Fibroblast of lung (primary cell): ENCODE measurements at regions not wholly inside any gene's neighbourhood (a gene's known extent, or its start where the extent isn't known, plus 50 kb on each side); places are given as distances from the start of the nearest gene placed in this dataset.

Experiments
- DNase-seq, 2 donors: peaks; one replicate each; pipeline versions ENCODE4 v3.0.0 to v3.0.0-alpha.2; 2010; ENCODE audit warnings: low read depth in 2 of 2
- H2AFZ ChIP-seq: 2 replicates; pipeline ENCODE4 v1.5.1; 2012; ENCODE audit warnings: low read length, control low read depth, inconsistent platforms
- H3K27ac ChIP-seq: 2 replicates; pipeline ENCODE4 v1.5.1; 2011; ENCODE audit warnings: low read length, control low read depth; ENCODE audit not compliant: insufficient read depth
- H3K27me3 ChIP-seq: 2 replicates; pipeline ENCODE4 v1.5.1; 2011; ENCODE audit warnings: mild to moderate bottlenecking, low read length; ENCODE audit not compliant: control insufficient read depth, insufficient read depth
- H3K36me3 ChIP-seq: 2 replicates; pipeline ENCODE4 v1.5.1; 2011; ENCODE audit warnings: low read length; ENCODE audit not compliant: control insufficient read depth, insufficient read depth
- H3K4me1 ChIP-seq: 2 replicates; pipeline ENCODE4 v1.5.1; 2011; ENCODE audit warnings: low read length; ENCODE audit not compliant: control insufficient read depth, insufficient read depth; ENCODE audit errors: extremely low read depth
- H3K4me2 ChIP-seq: 2 replicates; pipeline ENCODE4 v1.5.1; 2011; ENCODE audit warnings: low read length, control low read depth; ENCODE audit not compliant: insufficient read depth; ENCODE audit errors: extremely low read depth
- H3K4me3 ChIP-seq, 4 experiments: fragments of 200-600 bp in 1 of 4; sonication (generic) in 1 of 4; replicated peaks in 1 of 4; 2 replicates each; pipeline ENCODE4 v1.5.1; 2011 to 2016; ENCODE audit warnings: low read length in 4 of 4, low read depth in 3 of 4, mild to moderate bottlenecking in 3 of 4, control low read depth in 2 of 4, inconsistent platforms in 1 of 4, mixed read lengths in 1 of 4; ENCODE audit not compliant: insufficient read depth in 1 of 4; ENCODE audit errors: control extremely low read depth in 1 of 4
- H3K79me2 ChIP-seq: 2 replicates; pipeline ENCODE4 v1.5.1; 2012; ENCODE audit warnings: mild to moderate bottlenecking, low read length, inconsistent platforms; ENCODE audit not compliant: control insufficient read depth, insufficient read depth
- H3K9ac ChIP-seq: 2 replicates; pipeline ENCODE4 v1.5.1; 2011; ENCODE audit warnings: mild to moderate bottlenecking, low read length, control low read depth; ENCODE audit not compliant: insufficient read depth
- H3K9me3 ChIP-seq: 2 replicates; pipeline ENCODE4 v1.5.1; 2012; ENCODE audit warnings: low read depth, low read length; ENCODE audit not compliant: control insufficient read depth, insufficient read depth
- H4K20me1 ChIP-seq: 2 replicates; pipeline ENCODE4 v1.5.1; 2011; ENCODE audit warnings: low read length; ENCODE audit not compliant: control insufficient read depth, insufficient read depth; ENCODE audit errors: extremely low read depth
- CTCF ChIP-seq, 2 donors: IDR thresholded peaks in 1 of 2; conservative IDR thresholded peaks in 1 of 2; 1 replicate in 1 of 2; 2 replicates in 1 of 2; pipeline ENCODE4 v1.5.1; 2011 to 2012; ENCODE audit warnings: low read length in 2 of 2, control low read depth in 1 of 2, inconsistent platforms in 1 of 2, low read depth in 1 of 2, mild to moderate bottlenecking in 1 of 2
- EZH2 ChIP-seq: IDR thresholded peaks from 2 replicates; pipeline ENCODE4 v1.5.1; 2012; ENCODE audit warnings: low read length, control low read depth, mild to moderate bottlenecking; ENCODE audit errors: missing control alignments

GRCh38 chr5:135158314-135158697 lies 124.3 kb upstream of the PITX1 start:
- TF ChIP-seq CTCF (conservative IDR thresholded peaks at IDR 0.05 in 1 of 2, IDR thresholded peaks at IDR 0.05 in 1 of 2; ENCODE audit: low read depth in 1 of 2, low read length in 2 of 2): no peak
- no peak for TF ChIP-seq EZH2
- no peaks in the 10 kb centered on the region for H3K4me1 ChIP-seq
- no peak overlapping the region for H3K27ac ChIP-seq
- no peak overlapping the region for H3K9ac ChIP-seq
- H3K79me2 ChIP-seq: no peaks in the 10 kb centered on the region
- H4K20me1 ChIP-seq: no peaks in the 10 kb centered on the region
- no peaks in the 10 kb centered on the region for H3K36me3 ChIP-seq
- no peak overlapping the region for H3K4me3 ChIP-seq
- no peaks in the 10 kb centered on the region for H3K9me3 ChIP-seq
- DNase-seq: no peak
- no peak overlapping the region for H2AFZ ChIP-seq
- no peak overlapping the region for H3K4me2 ChIP-seq
- peaks cover 12% of the 10 kb centered on the region for H3K27me3 ChIP-seq

- Histone ChIP-seq H3K9me3 (no peaks in the 10 kb centered on the region), H3K27ac (no peak overlapping the region), H3K4me1 (no peaks in the 10 kb centered on the region), H3K27me3 (peaks cover 12% of the 10 kb centered on the region), H4K20me1 (no peaks in the 10 kb centered on the region), H3K79me2 (no peaks in the 10 kb centered on the region), H3K4me3 (no peak overlapping the region), H3K9ac (no peak overlapping the region), H3K36me3 (no peaks in the 10 kb centered on the region), H2AFZ (no peak overlapping the region), H3K4me2 (no peak overlapping the region)
- DNase-seq: no peak
- TF ChIP-seq EZH2 (no peak), CTCF (conservative IDR thresholded peaks at IDR 0.05 in 1 of 2, IDR thresholded peaks at IDR 0.05 in 1 of 2; ENCODE audit: low read depth in 1 of 2, low read length in 2 of 2) (no peak)
Observed at GRCh38 chr5:135157421-135158313, 123.6 kb upstream of the PITX1 start.

- no peak overlapping the region for H3K27ac ChIP-seq
- no peak overlapping the region for H3K4me2 ChIP-seq
- TF ChIP-seq EZH2 (no peak), CTCF (conservative IDR thresholded peaks at IDR 0.05 in 1 of 2, IDR thresholded peaks at IDR 0.05 in 1 of 2; ENCODE audit: low read depth in 1 of 2, low read length in 2 of 2) (no peak)
- no peaks in the 10 kb centered on the region for H4K20me1 ChIP-seq
- no peak overlapping the region for H3K4me3 ChIP-seq
- no peaks in the 10 kb centered on the region for H3K36me3 ChIP-seq
- H3K9ac ChIP-seq: no peak overlapping the region
- H2AFZ ChIP-seq: no peak overlapping the region
- H3K4me1 ChIP-seq: no peaks in the 10 kb centered on the region
- H3K9me3 ChIP-seq: no peaks in the 10 kb centered on the region
- H3K79me2 ChIP-seq: no peaks in the 10 kb centered on the region
- DNase-seq: no peak
- peaks cover 7% of the 10 kb centered on the region for H3K27me3 ChIP-seq
Observed at GRCh38 chr5:135156715-135157404, 122.8 kb upstream of the PITX1 start.
